Activated naive CD8-positive, alpha-beta T cell treated with anti-CD3 and anti-CD28 coated beads, Interleukin-2, amount 50 U/mL, for 24 hours (primary cell): ENCODE measurements at regions not wholly inside any gene's neighbourhood (a gene's known extent, or its start where the extent isn't known, plus 50 kb on each side); places are given as distances from the start of the nearest gene placed in this dataset.
"Not testable (repeated sequence)": the region's sequence is repeated elsewhere in the genome, so short reads cannot be mapped to it uniquely, and the experiment has no call there.

ENCODE experiments used
- ATAC-seq: fragments of 150-1000 bp; cut with Tn5 transposase; one replicate; pipeline ENCODE4 v1.10.0; 2021
- DNase-seq: peaks from one replicate; pipeline ENCODE4 v3.0.0; 2021
- H3K27ac Mint-ChIP-seq: one replicate; pipeline ENCODE4 v1.8.0; 2021; ENCODE audit warnings: mild to moderate bottlenecking, mixed read lengths
- H3K27me3 Mint-ChIP-seq: one replicate; pipeline ENCODE4 v1.8.0; 2021; ENCODE audit warnings: mixed read lengths
- H3K36me3 Mint-ChIP-seq: one replicate; pipeline ENCODE4 v1.8.0; 2021; ENCODE audit warnings: low read depth, mixed read lengths
- H3K4me1 Mint-ChIP-seq: one replicate; pipeline ENCODE4 v1.8.0; 2021; ENCODE audit warnings: mixed read lengths
- H3K4me3 Mint-ChIP-seq: one replicate; pipeline ENCODE4 v1.8.0; 2021; ENCODE audit warnings: mild to moderate bottlenecking, moderate library complexity, mixed read lengths
- H3K9me3 Mint-ChIP-seq: one replicate; pipeline ENCODE4 v1.8.0; 2021; ENCODE audit warnings: mixed read lengths

DNA sequence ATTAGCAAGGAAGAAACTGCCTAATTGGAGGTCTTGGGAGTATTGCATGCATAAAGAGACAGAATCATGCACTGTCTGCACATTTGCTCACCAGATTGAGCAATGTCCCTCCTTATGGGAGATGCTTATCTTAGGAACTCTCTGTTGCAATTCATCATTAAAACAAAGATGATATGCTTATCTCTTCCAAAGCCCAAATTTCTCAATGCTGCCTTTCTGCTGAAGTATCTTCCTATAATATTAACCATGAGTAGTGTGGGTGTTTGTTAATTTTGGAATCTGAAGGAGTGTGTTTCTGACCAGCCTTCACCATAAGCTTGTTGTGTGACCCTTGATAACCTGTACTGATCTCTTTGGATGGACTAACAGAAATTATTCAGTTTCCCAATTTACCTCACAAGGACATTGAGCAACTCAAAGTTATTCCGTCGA is 1257.6 kb upstream of the FLRT2 start:
- Mint-ChIP-seq H3K27me3 (no peaks in the 10 kb centered on the region), H3K4me3 (no peak overlapping the region), H3K4me1 (no peaks in the 10 kb centered on the region), H3K27ac (no peak overlapping the region), H3K36me3 (no peaks in the 10 kb centered on the region), H3K9me3 (peaks cover 8% of the 10 kb centered on the region)
- ATAC-seq (no peak), DNase-seq (no peak)

DNA sequence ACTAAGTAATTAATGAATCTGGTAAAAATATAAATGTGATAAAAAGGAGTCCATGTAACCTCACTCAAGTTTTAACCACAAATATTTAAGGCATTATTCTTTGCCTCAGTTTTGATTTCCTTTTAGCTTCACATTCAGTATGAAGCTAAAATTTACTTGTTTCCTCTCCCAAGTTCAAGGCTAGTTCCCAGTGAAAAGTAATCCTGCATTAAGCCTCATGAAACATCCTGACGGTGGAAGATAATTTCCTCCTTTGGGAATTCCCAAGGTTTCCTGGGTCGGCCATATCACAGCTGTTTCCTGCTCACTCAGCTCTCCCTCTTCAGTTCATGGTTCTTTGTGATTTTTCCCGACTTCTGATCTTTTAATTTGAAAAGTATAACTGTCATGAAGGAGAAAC is 1256.8 kb upstream of the FLRT2 start:
- H3K4me1 Mint-ChIP-seq: no peaks in the 10 kb centered on the region
- DNase-seq: no peak

DNA sequence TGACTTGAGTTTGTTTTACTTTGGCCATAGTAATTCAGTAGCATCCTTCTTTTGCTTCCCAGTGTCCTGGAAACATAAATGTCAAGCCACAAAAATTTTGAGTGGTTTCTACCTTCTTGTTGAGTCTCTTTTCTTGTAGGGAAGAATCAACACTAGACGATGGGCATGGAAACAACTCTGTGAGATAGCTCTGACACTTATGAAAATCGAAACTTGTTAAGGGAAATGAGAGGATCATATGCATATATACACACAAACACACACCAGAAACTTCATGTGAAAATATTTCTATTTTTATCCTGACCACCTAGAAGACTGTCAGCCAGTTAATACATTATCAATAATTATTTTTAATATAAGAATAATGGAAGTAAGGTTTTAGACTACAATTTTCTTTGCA is 1247.3 kb upstream of the FLRT2 start:
- no peak overlapping the region for H3K27ac Mint-ChIP-seq
- H3K27me3 Mint-ChIP-seq: no peaks in the 10 kb centered on the region
- H3K9me3 Mint-ChIP-seq: peaks cover 13% of the 10 kb centered on the region
- H3K4me3 Mint-ChIP-seq: no peak overlapping the region
- no peak for ATAC-seq
- no peaks in the 10 kb centered on the region for H3K4me1 Mint-ChIP-seq
- no peak for DNase-seq
- no peaks in the 10 kb centered on the region for H3K36me3 Mint-ChIP-seq

More for the DNA sequence above, 1256.8 kb upstream of the FLRT2 start:
- H3K27ac Mint-ChIP-seq: no peak overlapping the region
- H3K4me3 Mint-ChIP-seq: no peak overlapping the region
- H3K9me3 Mint-ChIP-seq: peaks cover 8% of the 10 kb centered on the region
- no peaks in the 10 kb centered on the region for H3K36me3 Mint-ChIP-seq
- H3K27me3 Mint-ChIP-seq: no peaks in the 10 kb centered on the region
- ATAC-seq: no peak

DNA sequence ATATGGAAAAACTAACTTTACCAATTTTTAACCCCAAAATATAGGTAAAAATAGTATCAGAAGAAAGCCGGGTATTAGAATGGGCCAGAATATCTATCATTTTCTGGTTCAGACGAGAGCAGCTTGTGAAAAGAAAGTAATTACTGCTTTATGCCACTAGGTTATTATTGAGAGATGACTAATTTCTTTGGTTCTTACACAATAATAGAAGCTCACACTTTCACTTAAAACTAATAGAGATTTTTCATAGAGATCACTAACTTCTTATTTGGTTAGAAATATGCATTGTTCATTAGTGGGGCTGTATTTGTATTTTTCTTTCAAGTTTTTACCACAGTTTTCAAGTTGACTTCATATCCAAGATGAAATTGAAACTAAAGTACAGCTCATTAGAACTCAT is 1241.2 kb upstream of the FLRT2 start:
- H3K27ac Mint-ChIP-seq: no peak overlapping the region
- no peaks in the 10 kb centered on the region for H3K27me3 Mint-ChIP-seq
- no peaks in the 10 kb centered on the region for H3K4me1 Mint-ChIP-seq
- DNase-seq (no peak), ATAC-seq (no peak)
- H3K9me3 Mint-ChIP-seq: peaks cover 13% of the 10 kb centered on the region
- H3K4me3 Mint-ChIP-seq: no peak overlapping the region
- no peaks in the 10 kb centered on the region for H3K36me3 Mint-ChIP-seq

DNA sequence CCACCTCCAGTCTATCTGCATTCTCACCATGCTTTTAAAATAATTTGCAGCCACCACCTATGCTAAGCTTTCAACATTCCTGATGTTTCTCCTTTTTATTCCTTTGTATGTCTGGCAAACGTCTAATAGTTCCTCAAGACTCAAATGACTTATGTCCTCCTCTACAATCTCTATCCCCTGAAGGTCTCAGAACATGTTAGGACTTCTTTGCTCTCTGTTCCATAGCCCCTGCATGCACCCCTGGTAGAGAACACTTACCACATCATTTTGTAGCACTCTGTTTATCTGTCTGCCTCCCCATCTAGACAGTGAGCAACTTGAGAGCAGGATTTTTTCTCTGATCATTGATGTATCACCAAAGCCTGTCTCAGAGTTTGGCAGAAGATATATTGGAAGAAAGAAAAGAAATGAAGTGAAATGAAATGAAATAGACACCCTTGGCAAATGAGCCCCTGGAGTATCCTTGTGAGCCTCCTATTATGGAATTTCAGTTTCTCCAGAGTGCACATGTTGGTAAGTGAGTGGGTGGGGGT is 1231.2 kb upstream of the FLRT2 start:
- DNase-seq: no peak
- H3K4me1 Mint-ChIP-seq: no peaks in the 10 kb centered on the region
- no peak overlapping the region for H3K27ac Mint-ChIP-seq
- ATAC-seq: no peak
- no peaks in the 10 kb centered on the region for H3K36me3 Mint-ChIP-seq
- H3K9me3 Mint-ChIP-seq: peaks cover 6% of the 10 kb centered on the region
- no peaks in the 10 kb centered on the region for H3K27me3 Mint-ChIP-seq
- H3K4me3 Mint-ChIP-seq: no peak overlapping the region

GRCh38 chr14:84303140-84303539 is 1226.8 kb upstream of the FLRT2 start:
- Mint-ChIP-seq H3K27ac (no peak overlapping the region), H3K4me1 (no peaks in the 10 kb centered on the region), H3K36me3 (no peaks in the 10 kb centered on the region), H3K4me3 (no peak overlapping the region), H3K27me3 (no peaks in the 10 kb centered on the region), H3K9me3 (peaks cover 20% of the 10 kb centered on the region)
- no peak for DNase-seq
- ATAC-seq: no peak

GRCh38 chr14:84312551-84312950 is 1217.4 kb upstream of the FLRT2 start:
- H3K27me3 Mint-ChIP-seq: no peaks in the 10 kb centered on the region
- no peaks in the 10 kb centered on the region for H3K4me1 Mint-ChIP-seq
- ATAC-seq (no peak), DNase-seq (no peak)
- H3K27ac Mint-ChIP-seq: no peak overlapping the region
- H3K9me3 Mint-ChIP-seq: peaks cover 23% of the 10 kb centered on the region
- no peaks in the 10 kb centered on the region for H3K36me3 Mint-ChIP-seq
- no peak overlapping the region for H3K4me3 Mint-ChIP-seq

GRCh38 chr14:84323450-84323849 is 1206.5 kb upstream of the FLRT2 start:
- no peak for ATAC-seq
- Mint-ChIP-seq H3K4me3 (no peak overlapping the region), H3K27me3 (no peaks in the 10 kb centered on the region), H3K36me3 (no peaks in the 10 kb centered on the region), H3K4me1 (no peaks in the 10 kb centered on the region), H3K27ac (no peak overlapping the region), H3K9me3 (peaks cover 27% of the 10 kb centered on the region)
- no peak for DNase-seq

GRCh38 chr14:84323978-84324377 is 1206.0 kb upstream of the FLRT2 start:
- DNase-seq (no peak), ATAC-seq (no peak)
- Mint-ChIP-seq H3K36me3 (no peaks in the 10 kb centered on the region), H3K9me3 (peaks cover 25% of the 10 kb centered on the region), H3K4me3 (no peak overlapping the region), H3K27me3 (no peaks in the 10 kb centered on the region), H3K4me1 (no peaks in the 10 kb centered on the region), H3K27ac (no peak overlapping the region)

DNA sequence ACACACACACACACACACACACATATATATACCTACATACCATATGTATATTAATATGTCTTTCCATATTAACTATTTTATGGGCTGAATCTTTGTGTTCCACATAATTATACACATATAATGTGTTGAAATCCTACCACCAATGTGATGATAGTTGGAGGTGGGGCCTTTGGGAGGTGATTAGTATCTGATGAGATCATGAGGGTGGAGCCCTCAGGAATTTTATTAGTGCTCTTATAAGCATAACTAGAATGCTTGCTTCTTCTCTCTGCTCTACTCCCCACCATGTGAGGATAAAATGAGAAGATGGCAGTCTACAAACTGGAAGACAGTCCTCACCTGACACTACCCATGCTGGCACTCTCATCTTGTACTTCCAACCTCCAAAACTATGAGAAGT is 1193.5 kb upstream of the FLRT2 start:
- H3K9me3 Mint-ChIP-seq: peaks cover 12% of the 10 kb centered on the region
- H3K4me1 Mint-ChIP-seq: no peaks in the 10 kb centered on the region
- H3K27me3 Mint-ChIP-seq: no peaks in the 10 kb centered on the region
- H3K4me3 Mint-ChIP-seq: no peak overlapping the region
- no peak overlapping the region for H3K27ac Mint-ChIP-seq
- DNase-seq (no peak), ATAC-seq (no peak)
- H3K36me3 Mint-ChIP-seq: no peaks in the 10 kb centered on the region

DNA sequence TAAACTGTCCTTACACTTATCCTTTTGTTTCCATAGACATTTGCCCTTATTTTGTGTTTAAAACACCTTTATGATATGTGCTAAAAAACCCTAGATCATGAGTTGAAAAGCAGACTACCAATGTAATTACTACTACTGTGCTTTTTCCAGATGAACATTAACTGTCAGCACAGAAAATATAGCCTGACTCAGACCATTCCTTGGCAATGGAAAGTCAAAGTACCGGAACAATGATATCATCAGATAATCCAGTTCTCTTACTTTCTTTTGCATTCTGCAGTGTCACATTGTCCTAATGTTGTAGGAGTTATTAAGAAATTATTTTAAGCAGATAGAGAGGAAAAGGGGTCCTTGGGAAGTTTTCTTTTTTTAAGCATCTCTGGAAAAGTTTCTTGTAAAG is 1189.0 kb upstream of the FLRT2 start:
- ATAC-seq: no peak
- Mint-ChIP-seq H3K4me3 (no peak overlapping the region), H3K27ac (no peak overlapping the region)

DNA sequence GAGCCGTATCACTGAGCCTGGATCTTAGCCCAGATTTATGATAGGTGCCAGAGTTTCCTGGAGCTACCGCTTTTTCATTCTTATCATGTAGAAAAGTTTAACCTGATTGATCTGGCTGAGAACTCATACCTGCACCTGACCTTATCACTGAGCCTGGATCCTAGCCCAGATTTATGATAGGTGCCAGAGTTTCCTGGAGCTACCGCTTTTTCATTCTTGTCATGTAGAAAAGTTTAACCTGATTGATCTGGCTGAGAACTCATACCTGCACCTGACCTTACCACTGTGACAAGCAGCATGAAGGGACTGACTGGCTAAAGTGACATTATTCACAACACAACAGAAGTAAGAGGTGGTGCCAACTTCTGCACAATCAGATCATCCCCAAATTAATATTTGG is 1188.1 kb upstream of the FLRT2 start:
- not testable (repeated sequence) for H3K4me1 Mint-ChIP-seq, H3K36me3 Mint-ChIP-seq, H3K27me3 Mint-ChIP-seq, DNase-seq, H3K27ac Mint-ChIP-seq, ATAC-seq, H3K4me3 Mint-ChIP-seq
- peaks cover 13% of the 10 kb centered on the region for H3K9me3 Mint-ChIP-seq

More for the DNA sequence above, 1189.0 kb upstream of the FLRT2 start:
- no peak for DNase-seq
- Mint-ChIP-seq H3K27me3 (no peaks in the 10 kb centered on the region), H3K36me3 (no peaks in the 10 kb centered on the region), H3K4me1 (no peaks in the 10 kb centered on the region), H3K9me3 (peaks cover 13% of the 10 kb centered on the region)

DNA sequence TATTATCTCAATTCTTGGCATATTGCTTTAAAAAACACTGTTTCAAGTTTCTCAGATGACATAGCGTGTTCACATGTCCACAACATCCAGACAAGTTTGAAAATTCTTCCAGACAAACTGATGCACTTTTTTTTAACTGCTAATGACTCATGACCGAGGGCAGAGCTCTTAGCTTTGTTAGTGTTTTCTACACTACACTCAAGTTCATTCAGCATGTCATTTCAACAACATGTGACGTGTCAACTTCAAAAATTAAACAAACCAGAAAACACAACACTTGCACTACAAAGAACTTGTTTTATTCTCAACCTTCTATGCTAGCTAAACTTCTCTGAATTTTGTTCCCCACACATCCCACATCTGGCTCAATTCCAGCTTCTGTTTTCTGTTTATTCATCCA is 1186.3 kb upstream of the FLRT2 start:
- Mint-ChIP-seq H3K27me3 (no peaks in the 10 kb centered on the region), H3K4me1 (no peaks in the 10 kb centered on the region), H3K4me3 (no peak overlapping the region), H3K27ac (no peak overlapping the region), H3K36me3 (no peaks in the 10 kb centered on the region), H3K9me3 (peaks cover 13% of the 10 kb centered on the region)
- ATAC-seq: no peak
- DNase-seq: no peak

GRCh38 chr14:84351646-84352045 is 1178.3 kb upstream of the FLRT2 start:
- Mint-ChIP-seq H3K27ac (no peak overlapping the region), H3K9me3 (peaks cover 23% of the 10 kb centered on the region), H3K36me3 (no peaks in the 10 kb centered on the region), H3K4me1 (no peaks in the 10 kb centered on the region), H3K4me3 (no peak overlapping the region), H3K27me3 (no peaks in the 10 kb centered on the region)
- DNase-seq: no peak
- ATAC-seq: no peak

DNA sequence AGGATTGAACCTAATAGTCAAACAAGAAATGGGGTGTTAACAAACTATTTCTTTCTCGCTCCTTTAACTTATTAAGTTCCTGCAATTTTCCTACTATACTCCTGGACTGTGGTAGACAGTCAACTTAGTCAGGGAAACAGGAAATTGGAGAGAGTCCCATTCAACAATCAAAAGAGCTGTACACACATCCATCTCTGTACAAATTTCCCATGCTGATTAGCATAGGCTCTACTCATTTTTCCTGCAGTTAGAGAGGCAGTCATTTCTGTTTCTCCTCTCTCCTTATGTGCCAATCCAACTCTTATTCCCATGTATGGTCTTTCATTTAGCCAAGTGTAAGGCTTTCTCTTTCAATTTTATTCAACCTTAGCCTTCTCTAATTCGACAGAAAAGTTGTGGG is 1168.5 kb upstream of the FLRT2 start:
- Mint-ChIP-seq H3K36me3 (no peaks in the 10 kb centered on the region), H3K27me3 (no peaks in the 10 kb centered on the region), H3K9me3 (peaks cover 25% of the 10 kb centered on the region), H3K4me1 (no peaks in the 10 kb centered on the region), H3K27ac (no peak overlapping the region), H3K4me3 (no peak overlapping the region)
- ATAC-seq (no peak), DNase-seq (no peak)

- Mint-ChIP-seq H3K9me3 (peaks cover 32% of the 10 kb centered on the region), H3K4me3 (no peak overlapping the region), H3K36me3 (no peaks in the 10 kb centered on the region), H3K27me3 (no peaks in the 10 kb centered on the region), H3K4me1 (no peaks in the 10 kb centered on the region), H3K27ac (no peak overlapping the region)
- ATAC-seq: no peak
- no peak for DNase-seq
Measured at GRCh38 chr14:84375235-84375634, 1154.7 kb upstream of the FLRT2 start.
